Keratinocyte (primary cell): ENCODE measurements at regions not wholly inside any gene's neighbourhood (a gene's known extent, or its start where the extent isn't known, plus 50 kb on each side); places are given as distances from the start of the nearest gene placed in this dataset.

Source experiments
- DNase-seq: peaks from one replicate; pipeline ENCODE4 v3.0.0-alpha.2; 2011; ENCODE audit warnings: low read depth, missing footprints, low spot score
- FAIRE-seq: peaks from 2 replicates; lab custom pipeline; 2011; peaks lifted over from hg19 to GRCh38; lab: Jason Lieb, UNC
- H2AFZ ChIP-seq: 2 replicates; pipeline ENCODE4 v1.6.0; 2012; ENCODE audit warnings: low read length, control low read depth, inconsistent platforms; ENCODE audit not compliant: control insufficient read depth
- H3K27ac ChIP-seq: 2 replicates; pipeline ENCODE4 v1.5.1; 2011; ENCODE audit warnings: low read length; ENCODE audit not compliant: control insufficient read depth, insufficient read depth
- H3K27me3 ChIP-seq: 3 replicates; pipeline ENCODE4 v1.6.0; 2011; ENCODE audit warnings: low read length; ENCODE audit not compliant: control insufficient read depth, insufficient read depth; ENCODE audit errors: extremely low read depth
- H3K36me3 ChIP-seq, 2 experiments: 2 replicates in 1 of 2; 3 replicates in 1 of 2; pipeline ENCODE4 v1.5.1; 2011; ENCODE audit warnings: low read length in 2 of 2, mild to moderate bottlenecking in 1 of 2; ENCODE audit not compliant: control insufficient read depth in 2 of 2, insufficient read depth in 2 of 2; ENCODE audit errors: extremely low read depth in 1 of 2
- H3K4me1 ChIP-seq: 3 replicates; pipeline ENCODE4 v1.5.1; 2011; ENCODE audit warnings: low read length; ENCODE audit not compliant: control insufficient read depth, insufficient read depth; ENCODE audit errors: extremely low read depth
- H3K4me2 ChIP-seq: 3 replicates; pipeline ENCODE4 v1.6.0; 2011; ENCODE audit warnings: low read depth, low read length; ENCODE audit not compliant: control insufficient read depth, insufficient read depth; ENCODE audit errors: extremely low read depth
- H3K4me3 ChIP-seq, 3 experiments: fragments of 200-600 bp in 1 of 3; sonication (generic) in 1 of 3; 2 replicates in 2 of 3; 3 replicates in 1 of 3; pipeline ENCODE4 v1.5.1; 2011 to 2016; ENCODE audit warnings: low read length in 3 of 3, mild to moderate bottlenecking in 3 of 3, control low read depth in 2 of 3, inconsistent platforms in 1 of 3, low read depth in 1 of 3, mixed read lengths in 1 of 3, mixed run types in 1 of 3, moderate library complexity in 1 of 3; ENCODE audit not compliant: control insufficient read depth in 2 of 3, insufficient read depth in 2 of 3; ENCODE audit errors: extremely low read depth in 1 of 3
- H3K79me2 ChIP-seq: 2 replicates; pipeline ENCODE4 v1.6.0; 2012; ENCODE audit warnings: low read length; ENCODE audit not compliant: control insufficient read depth, insufficient read depth
- H3K9ac ChIP-seq: 3 replicates; pipeline ENCODE4 v1.6.0; 2011; ENCODE audit warnings: low read length; ENCODE audit not compliant: control insufficient read depth, insufficient read depth; ENCODE audit errors: extremely low read depth
- H3K9me1 ChIP-seq: 3 replicates; pipeline ENCODE4 v1.6.0; 2011; ENCODE audit warnings: low read length; ENCODE audit not compliant: control insufficient read depth, insufficient read depth; ENCODE audit errors: extremely low read depth
- H3K9me3 ChIP-seq: 2 replicates; pipeline ENCODE4 v1.5.1; 2012; ENCODE audit warnings: low read depth, low read length; ENCODE audit not compliant: control insufficient read depth
- H4K20me1 ChIP-seq: 3 replicates; pipeline ENCODE4 v1.6.0; 2011; ENCODE audit warnings: low read length; ENCODE audit not compliant: control insufficient read depth, insufficient read depth; ENCODE audit errors: extremely low read depth
- EZH2 ChIP-seq: IDR thresholded peaks from one replicate; pipeline ENCODE4 v1.6.1; 2012; ENCODE audit warnings: inconsistent platforms, mild to moderate bottlenecking, low read length, moderate library complexity
- dilution Hi-C: fragments of 300-500 bp; cut with MboI; formaldehyde crosslinking; loops from one replicate; pipeline ENCODE4 v1.7.0; 2020; ENCODE audit warnings: low sequenced_read_pairs; ENCODE audit not compliant: extremely low pct_ligation_motif_present
- TF ChIP-seq, protein P1 (sequence below), 3 experiments: IDR thresholded peaks in 1 of 3; conservative IDR thresholded peaks in 1 of 3; optimal IDR thresholded peaks in 1 of 3; 2 replicates in 2 of 3; 3 replicates in 1 of 3; pipeline versions ENCODE3 to v1.5.1; 2011; ENCODE audit warnings: low read length in 3 of 3, mild to moderate bottlenecking in 3 of 3, moderate library complexity in 2 of 3, control low read depth in 1 of 3, inconsistent platforms in 1 of 3; ENCODE audit not compliant: insufficient read depth in 2 of 3; ENCODE audit errors: extremely low read depth in 1 of 3

DNA sequence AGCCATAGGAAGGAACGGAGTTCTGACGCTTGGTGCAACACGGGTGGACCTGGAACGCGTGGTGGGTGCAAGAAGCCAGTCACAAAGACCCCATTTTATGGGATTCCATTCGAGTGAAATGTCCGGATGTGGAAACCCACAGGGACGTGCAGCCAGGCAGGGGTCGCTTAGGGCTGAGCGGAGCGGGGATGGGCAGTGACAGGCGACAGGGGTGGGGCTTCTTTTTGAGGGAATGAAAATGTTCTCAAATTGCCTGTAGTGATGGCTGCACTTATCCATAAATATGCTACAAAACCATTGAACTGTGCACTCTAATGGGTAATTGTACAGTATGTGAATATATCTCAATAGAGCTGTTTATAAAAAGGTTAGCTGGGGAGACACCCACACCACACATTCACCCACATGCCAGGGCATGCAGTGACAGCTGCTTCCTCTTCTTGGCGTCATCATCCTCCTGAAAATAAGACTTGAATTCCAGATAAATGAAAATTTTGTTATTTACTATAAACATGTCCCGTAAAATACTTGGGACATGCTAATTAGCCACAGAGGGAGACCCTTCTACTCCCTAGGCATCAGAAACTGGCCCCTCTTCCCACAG, 71.3 kb upstream of the OLFM1 start:
- no peak overlapping the region for H3K4me2 ChIP-seq
- H3K9me1 ChIP-seq = no peaks in the 10 kb centered on the region
- no peaks in the 10 kb centered on the region for H3K9me3 ChIP-seq
- no peaks in the 10 kb centered on the region for H4K20me1 ChIP-seq
- TF ChIP-seq, protein P1, sequence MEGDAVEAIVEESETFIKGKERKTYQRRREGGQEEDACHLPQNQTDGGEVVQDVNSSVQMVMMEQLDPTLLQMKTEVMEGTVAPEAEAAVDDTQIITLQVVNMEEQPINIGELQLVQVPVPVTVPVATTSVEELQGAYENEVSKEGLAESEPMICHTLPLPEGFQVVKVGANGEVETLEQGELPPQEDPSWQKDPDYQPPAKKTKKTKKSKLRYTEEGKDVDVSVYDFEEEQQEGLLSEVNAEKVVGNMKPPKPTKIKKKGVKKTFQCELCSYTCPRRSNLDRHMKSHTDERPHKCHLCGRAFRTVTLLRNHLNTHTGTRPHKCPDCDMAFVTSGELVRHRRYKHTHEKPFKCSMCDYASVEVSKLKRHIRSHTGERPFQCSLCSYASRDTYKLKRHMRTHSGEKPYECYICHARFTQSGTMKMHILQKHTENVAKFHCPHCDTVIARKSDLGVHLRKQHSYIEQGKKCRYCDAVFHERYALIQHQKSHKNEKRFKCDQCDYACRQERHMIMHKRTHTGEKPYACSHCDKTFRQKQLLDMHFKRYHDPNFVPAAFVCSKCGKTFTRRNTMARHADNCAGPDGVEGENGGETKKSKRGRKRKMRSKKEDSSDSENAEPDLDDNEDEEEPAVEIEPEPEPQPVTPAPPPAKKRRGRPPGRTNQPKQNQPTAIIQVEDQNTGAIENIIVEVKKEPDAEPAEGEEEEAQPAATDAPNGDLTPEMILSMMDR (optimal IDR thresholded peaks at IDR 0.05 in 1 of 3, IDR thresholded peaks at IDR 0.05 in 1 of 3, conservative IDR thresholded peaks at IDR 0.05 in 1 of 3; ENCODE audit: extremely low read depth in 1 of 3, insufficient read depth in 2 of 3, low read length in 3 of 3) = no peak
- no peak for TF ChIP-seq EZH2
- dilution Hi-C loops = no loop called here
- DNase-seq = no peak
- no peaks in the 10 kb centered on the region for H3K27me3 ChIP-seq
- H3K4me3 ChIP-seq = no peak overlapping the region
- H3K4me1 ChIP-seq = peaks cover 5% of the 10 kb centered on the region
- H3K36me3 ChIP-seq = no peaks in the 10 kb centered on the region
- FAIRE-seq = no peak
- no peaks in the 10 kb centered on the region for H3K79me2 ChIP-seq
- no peak overlapping the region for H2AFZ ChIP-seq
- H3K9ac ChIP-seq = no peak overlapping the region
- no peak overlapping the region for H3K27ac ChIP-seq

GRCh38 chr9:135016876-135017275, 70.6 kb upstream of the OLFM1 start:
- TF ChIP-seq EZH2 = no peak
- TF ChIP-seq, protein P1 (optimal IDR thresholded peaks at IDR 0.05 in 1 of 3, IDR thresholded peaks at IDR 0.05 in 1 of 3, conservative IDR thresholded peaks at IDR 0.05 in 1 of 3; ENCODE audit: extremely low read depth in 1 of 3, insufficient read depth in 2 of 3, low read length in 3 of 3) = no peak
- Histone ChIP-seq H3K27ac (no peak overlapping the region), H2AFZ (no peak overlapping the region), H3K4me1 (peaks cover 5% of the 10 kb centered on the region), H3K4me3 (no peak overlapping the region), H3K9me1 (no peaks in the 10 kb centered on the region), H3K36me3 (no peaks in the 10 kb centered on the region), H3K79me2 (no peaks in the 10 kb centered on the region), H3K27me3 (no peaks in the 10 kb centered on the region), H4K20me1 (no peaks in the 10 kb centered on the region), H3K9me3 (no peaks in the 10 kb centered on the region), H3K9ac (no peak overlapping the region), H3K4me2 (no peak overlapping the region)
- DNase-seq = no peak
- FAIRE-seq = no peak
- dilution Hi-C loops = no loop called here
